ENCODE measurements at regions not wholly inside any gene's neighbourhood (a gene's known extent, or its start where the extent isn't known, plus 50 kb on each side); places are given as distances from the start of the nearest gene placed in this dataset.

DNA sequence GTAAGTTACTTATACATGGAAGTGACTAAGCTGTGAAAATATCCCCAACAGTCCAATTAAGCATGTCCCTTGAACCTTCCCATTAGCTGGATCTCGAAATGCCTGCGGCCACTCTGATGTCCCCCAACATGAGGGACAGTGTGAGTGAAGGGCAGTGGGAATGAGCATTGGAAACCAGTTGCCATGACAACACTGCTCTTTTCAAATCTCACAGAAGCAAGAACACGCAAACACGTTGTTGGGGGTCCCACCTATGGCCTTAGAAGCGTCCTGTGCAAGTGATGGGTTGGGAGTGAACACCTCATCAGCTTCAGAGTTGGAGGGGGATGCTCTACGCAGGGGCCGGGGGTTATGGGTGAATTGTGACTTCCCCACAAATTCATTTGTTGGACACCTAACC is 205.9 kb downstream of the NXNL2 start:
- Histone ChIP-seq H3K27ac (ENCODE audit: low read depth in 2 of 2, low read length in 1 of 2) (no peak overlapping the region; a peak in 1 of 4 replicates), H3F3A (replicated peaks; ENCODE audit: insufficient read depth) (no peaks in the 10 kb centered on the region), H3K9ac (no peak overlapping the region), H3K27me3 (ENCODE audit: insufficient read depth) (no peaks in the 10 kb centered on the region), H3K4me1 (ENCODE audit: control insufficient read depth in 1 of 2, insufficient read depth in 2 of 2, low read depth in 1 of 2, low read length in 1 of 2) (peaks cover 24 to 61% of the 10 kb centered on the region in 2 experiments), H3K4me2 (no peak overlapping the region), H2AFZ (ENCODE audit: low read depth) (no peak overlapping the region), H3K9me3 (no peaks in the 10 kb centered on the region), H3K4me3 (ENCODE audit: low read depth in 2 of 2, low read length in 1 of 2) (no peak overlapping the region), H4K20me1 (ENCODE audit: insufficient read depth) (no peaks in the 10 kb centered on the region), H3K79me2 (ENCODE audit: insufficient read depth) (no peaks in the 10 kb centered on the region), H3K36me3 (replicated peaks in 1 of 2; ENCODE audit: control insufficient read depth in 1 of 2, insufficient read depth in 2 of 2, low read length in 1 of 2) (no peaks in the 10 kb centered on the region), H3K9me2 (no peaks in the 10 kb centered on the region)
- ChIA-PET POLR2A (no interaction called here), CTCF (interaction anchor here (0.6 to 0.8 kb wide), 2 partner anchors 18 to 149 kb away, joined by 3 read pairs; no protein-coding TSS in a partner anchor)
- 92% methylated on average over 7 of the region's 7 CpGs for WGBS (ENCODE audit: low lambda C conversion rate)
- no peak for TF ChIP-seq SMC3 (IDR thresholded peaks at IDR 0.05; ENCODE audit: low read depth, low read length)
- TF ChIP-seq GABPA (IDR thresholded peaks at IDR 0.05; ENCODE audit: low read depth) = no peak
- no peak for TF ChIP-seq YY1 (IDR thresholded peaks at IDR 0.05; ENCODE audit: low read depth)
- TF ChIP-seq CHD2 (IDR thresholded peaks at IDR 0.05; ENCODE audit: low read length, partially characterized antibody) = no peak
- TF ChIP-seq RAD21 (IDR thresholded peaks at IDR 0.05; ENCODE audit: low read length) = no peak
- TF ChIP-seq, protein P1, sequence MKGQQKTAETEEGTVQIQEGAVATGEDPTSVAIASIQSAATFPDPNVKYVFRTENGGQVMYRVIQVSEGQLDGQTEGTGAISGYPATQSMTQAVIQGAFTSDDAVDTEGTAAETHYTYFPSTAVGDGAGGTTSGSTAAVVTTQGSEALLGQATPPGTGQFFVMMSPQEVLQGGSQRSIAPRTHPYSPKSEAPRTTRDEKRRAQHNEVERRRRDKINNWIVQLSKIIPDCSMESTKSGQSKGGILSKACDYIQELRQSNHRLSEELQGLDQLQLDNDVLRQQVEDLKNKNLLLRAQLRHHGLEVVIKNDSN (IDR thresholded peaks at IDR 0.05; ENCODE audit: borderline replicate concordance, low read depth) = no peak
- TF ChIP-seq NRF1 (IDR thresholded peaks at IDR 0.05; ENCODE audit: low read depth, low read length) = no peak
- no peak for DNase-seq

DNA sequence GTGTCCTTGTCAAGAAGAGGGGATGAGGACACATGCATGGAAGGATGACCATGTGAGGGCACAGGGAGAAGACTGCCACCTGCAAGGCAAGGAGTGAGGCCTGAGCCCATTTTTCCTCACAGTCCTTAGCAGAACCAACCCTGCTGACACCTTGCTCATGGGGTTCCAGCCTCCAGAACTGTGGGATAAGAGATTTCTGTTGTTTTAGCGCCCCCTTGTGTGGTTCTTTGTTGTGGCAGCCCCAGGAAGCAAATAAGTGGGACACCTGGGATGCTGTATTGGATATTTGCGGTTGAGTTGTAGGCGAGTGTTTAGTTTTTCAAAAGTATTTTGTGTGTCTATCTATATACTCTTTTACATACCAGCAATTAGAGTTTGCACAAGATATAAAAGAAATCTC is 206.4 kb downstream of the NXNL2 start:
- H3K27me3 ChIP-seq (ENCODE audit: insufficient read depth) = no peaks in the 10 kb centered on the region
- no peaks in the 10 kb centered on the region for H3K9me3 ChIP-seq
- no peak overlapping the region for H2AFZ ChIP-seq (ENCODE audit: low read depth)
- no peak overlapping the region for H3K9ac ChIP-seq
- no peaks in the 10 kb centered on the region for H3K9me2 ChIP-seq
- no peaks in the 10 kb centered on the region for H4K20me1 ChIP-seq (ENCODE audit: insufficient read depth)
- H3F3A ChIP-seq (replicated peaks; ENCODE audit: insufficient read depth) = no peaks in the 10 kb centered on the region
- no peaks in the 10 kb centered on the region for H3K79me2 ChIP-seq (ENCODE audit: insufficient read depth)
- H3K36me3 ChIP-seq (replicated peaks in 1 of 2; ENCODE audit: control insufficient read depth in 1 of 2, insufficient read depth in 2 of 2, low read length in 1 of 2) = no peaks in the 10 kb centered on the region
- H3K4me3 ChIP-seq (ENCODE audit: low read depth in 2 of 2, low read length in 1 of 2) = no peak overlapping the region
- H3K4me1 ChIP-seq (ENCODE audit: control insufficient read depth in 1 of 2, insufficient read depth in 2 of 2, low read depth in 1 of 2, low read length in 1 of 2) = peaks cover 29 to 64% of the 10 kb centered on the region in 2 experiments
- ChIA-PET POLR2A (no interaction called here), CTCF (no interaction called here)
- H3K27ac ChIP-seq (ENCODE audit: low read depth in 2 of 2, low read length in 1 of 2) = no peak overlapping the region
- H3K4me2 ChIP-seq = no peak overlapping the region
- no peak for DNase-seq
- 74% methylated on average over 3 of the region's 3 CpGs for WGBS (ENCODE audit: low lambda C conversion rate)
- TF ChIP-seq GATA2 (CRISPR knock-in tag; IDR thresholded peaks at IDR 0.05) = no peak
- peak; percentile 55 for TF ChIP-seq RAD21 (IDR thresholded peaks at IDR 0.05; ENCODE audit: low read length)
- no peak for TF ChIP-seq CHD2 (IDR thresholded peaks at IDR 0.05; ENCODE audit: low read length, partially characterized antibody)
- TF ChIP-seq, protein P2, sequence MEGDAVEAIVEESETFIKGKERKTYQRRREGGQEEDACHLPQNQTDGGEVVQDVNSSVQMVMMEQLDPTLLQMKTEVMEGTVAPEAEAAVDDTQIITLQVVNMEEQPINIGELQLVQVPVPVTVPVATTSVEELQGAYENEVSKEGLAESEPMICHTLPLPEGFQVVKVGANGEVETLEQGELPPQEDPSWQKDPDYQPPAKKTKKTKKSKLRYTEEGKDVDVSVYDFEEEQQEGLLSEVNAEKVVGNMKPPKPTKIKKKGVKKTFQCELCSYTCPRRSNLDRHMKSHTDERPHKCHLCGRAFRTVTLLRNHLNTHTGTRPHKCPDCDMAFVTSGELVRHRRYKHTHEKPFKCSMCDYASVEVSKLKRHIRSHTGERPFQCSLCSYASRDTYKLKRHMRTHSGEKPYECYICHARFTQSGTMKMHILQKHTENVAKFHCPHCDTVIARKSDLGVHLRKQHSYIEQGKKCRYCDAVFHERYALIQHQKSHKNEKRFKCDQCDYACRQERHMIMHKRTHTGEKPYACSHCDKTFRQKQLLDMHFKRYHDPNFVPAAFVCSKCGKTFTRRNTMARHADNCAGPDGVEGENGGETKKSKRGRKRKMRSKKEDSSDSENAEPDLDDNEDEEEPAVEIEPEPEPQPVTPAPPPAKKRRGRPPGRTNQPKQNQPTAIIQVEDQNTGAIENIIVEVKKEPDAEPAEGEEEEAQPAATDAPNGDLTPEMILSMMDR (IDR thresholded peaks at IDR 0.05) = peak; percentile 51
- TF ChIP-seq MXI1 (IDR thresholded peaks at IDR 0.05; ENCODE audit: low read depth, low read length) = no peak
- no peak for TF ChIP-seq EP300 (IDR thresholded peaks at IDR 0.05; ENCODE audit: borderline replicate concordance in 1 of 2, low read depth in 1 of 2, low read length in 1 of 2)
- TF ChIP-seq MEF2A (IDR thresholded peaks at IDR 0.05; ENCODE audit: borderline replicate concordance, low read depth) = no peak
- no peak for TF ChIP-seq FOSL2 (IDR thresholded peaks at IDR 0.05; ENCODE audit: borderline replicate concordance, low read depth)
- TF ChIP-seq RXRA (IDR thresholded peaks at IDR 0.05; ENCODE audit: borderline replicate concordance, low read depth) = no peak
- TF ChIP-seq, protein P3, sequence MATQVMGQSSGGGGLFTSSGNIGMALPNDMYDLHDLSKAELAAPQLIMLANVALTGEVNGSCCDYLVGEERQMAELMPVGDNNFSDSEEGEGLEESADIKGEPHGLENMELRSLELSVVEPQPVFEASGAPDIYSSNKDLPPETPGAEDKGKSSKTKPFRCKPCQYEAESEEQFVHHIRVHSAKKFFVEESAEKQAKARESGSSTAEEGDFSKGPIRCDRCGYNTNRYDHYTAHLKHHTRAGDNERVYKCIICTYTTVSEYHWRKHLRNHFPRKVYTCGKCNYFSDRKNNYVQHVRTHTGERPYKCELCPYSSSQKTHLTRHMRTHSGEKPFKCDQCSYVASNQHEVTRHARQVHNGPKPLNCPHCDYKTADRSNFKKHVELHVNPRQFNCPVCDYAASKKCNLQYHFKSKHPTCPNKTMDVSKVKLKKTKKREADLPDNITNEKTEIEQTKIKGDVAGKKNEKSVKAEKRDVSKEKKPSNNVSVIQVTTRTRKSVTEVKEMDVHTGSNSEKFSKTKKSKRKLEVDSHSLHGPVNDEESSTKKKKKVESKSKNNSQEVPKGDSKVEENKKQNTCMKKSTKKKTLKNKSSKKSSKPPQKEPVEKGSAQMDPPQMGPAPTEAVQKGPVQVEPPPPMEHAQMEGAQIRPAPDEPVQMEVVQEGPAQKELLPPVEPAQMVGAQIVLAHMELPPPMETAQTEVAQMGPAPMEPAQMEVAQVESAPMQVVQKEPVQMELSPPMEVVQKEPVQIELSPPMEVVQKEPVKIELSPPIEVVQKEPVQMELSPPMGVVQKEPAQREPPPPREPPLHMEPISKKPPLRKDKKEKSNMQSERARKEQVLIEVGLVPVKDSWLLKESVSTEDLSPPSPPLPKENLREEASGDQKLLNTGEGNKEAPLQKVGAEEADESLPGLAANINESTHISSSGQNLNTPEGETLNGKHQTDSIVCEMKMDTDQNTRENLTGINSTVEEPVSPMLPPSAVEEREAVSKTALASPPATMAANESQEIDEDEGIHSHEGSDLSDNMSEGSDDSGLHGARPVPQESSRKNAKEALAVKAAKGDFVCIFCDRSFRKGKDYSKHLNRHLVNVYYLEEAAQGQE (IDR thresholded peaks at IDR 0.05; ENCODE audit: low read depth, low read length) = no peak
- TF ChIP-seq, protein P4, sequence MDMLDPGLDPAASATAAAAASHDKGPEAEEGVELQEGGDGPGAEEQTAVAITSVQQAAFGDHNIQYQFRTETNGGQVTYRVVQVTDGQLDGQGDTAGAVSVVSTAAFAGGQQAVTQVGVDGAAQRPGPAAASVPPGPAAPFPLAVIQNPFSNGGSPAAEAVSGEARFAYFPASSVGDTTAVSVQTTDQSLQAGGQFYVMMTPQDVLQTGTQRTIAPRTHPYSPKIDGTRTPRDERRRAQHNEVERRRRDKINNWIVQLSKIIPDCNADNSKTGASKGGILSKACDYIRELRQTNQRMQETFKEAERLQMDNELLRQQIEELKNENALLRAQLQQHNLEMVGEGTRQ (IDR thresholded peaks at IDR 0.05; ENCODE audit: borderline replicate concordance, low read depth, low read length) = no peak
- TF ChIP-seq, protein P5, sequence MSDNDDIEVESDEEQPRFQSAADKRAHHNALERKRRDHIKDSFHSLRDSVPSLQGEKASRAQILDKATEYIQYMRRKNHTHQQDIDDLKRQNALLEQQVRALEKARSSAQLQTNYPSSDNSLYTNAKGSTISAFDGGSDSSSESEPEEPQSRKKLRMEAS (IDR thresholded peaks at IDR 0.05; ENCODE audit: low read depth) = no peak
- no peak for TF ChIP-seq YY1 (IDR thresholded peaks at IDR 0.05; ENCODE audit: low read depth)
- no peak for TF ChIP-seq NRF1 (IDR thresholded peaks at IDR 0.05; ENCODE audit: low read depth, low read length)
- peak; percentile 39 for TF ChIP-seq SMC3 (IDR thresholded peaks at IDR 0.05; ENCODE audit: low read depth, low read length)
- TF ChIP-seq GABPA (IDR thresholded peaks at IDR 0.05; ENCODE audit: low read depth) = no peak
- no peak for TF ChIP-seq NFIC (IDR thresholded peaks at IDR 0.05; ENCODE audit: borderline replicate concordance)
- TF ChIP-seq POLR2AphosphoS5 (IDR thresholded peaks at IDR 0.05; ENCODE audit: low read depth, low read length) = no peak
- no peak for TF ChIP-seq TEAD4 (IDR thresholded peaks at IDR 0.05; ENCODE audit: borderline replicate concordance, insufficient read depth)
- no peak for TF ChIP-seq RCOR1 (IDR thresholded peaks at IDR 0.05; ENCODE audit: low read length)
